ENCODE measurements at regions not wholly inside any gene's neighbourhood (a gene's known extent, or its start where the extent isn't known, plus 50 kb on each side); places are given as distances from the start of the nearest gene placed in this dataset.

DNA sequence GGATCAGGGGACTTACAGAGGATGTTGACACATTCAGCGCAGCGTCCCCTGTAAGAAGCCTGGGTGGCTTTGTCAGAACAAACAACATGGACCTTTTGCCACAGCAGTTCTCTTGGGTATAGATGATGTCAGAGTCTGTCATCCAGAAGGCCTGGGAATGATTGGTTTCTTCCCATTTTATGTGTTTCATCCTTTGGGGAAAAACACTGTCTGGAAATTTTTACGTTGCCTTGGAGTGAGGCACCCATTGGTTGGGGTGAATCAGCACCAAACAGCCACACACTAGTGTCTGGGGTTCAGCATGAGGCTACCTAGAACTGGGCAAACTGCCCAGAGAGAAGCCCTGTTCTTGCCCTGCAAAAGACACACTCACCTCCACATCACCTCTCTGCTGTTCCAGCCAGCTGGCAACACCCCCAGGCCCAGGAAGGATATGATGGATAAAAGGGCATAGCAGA is 123.0 kb downstream of the FAM43A start:
- TF ChIP-seq, protein P1, sequence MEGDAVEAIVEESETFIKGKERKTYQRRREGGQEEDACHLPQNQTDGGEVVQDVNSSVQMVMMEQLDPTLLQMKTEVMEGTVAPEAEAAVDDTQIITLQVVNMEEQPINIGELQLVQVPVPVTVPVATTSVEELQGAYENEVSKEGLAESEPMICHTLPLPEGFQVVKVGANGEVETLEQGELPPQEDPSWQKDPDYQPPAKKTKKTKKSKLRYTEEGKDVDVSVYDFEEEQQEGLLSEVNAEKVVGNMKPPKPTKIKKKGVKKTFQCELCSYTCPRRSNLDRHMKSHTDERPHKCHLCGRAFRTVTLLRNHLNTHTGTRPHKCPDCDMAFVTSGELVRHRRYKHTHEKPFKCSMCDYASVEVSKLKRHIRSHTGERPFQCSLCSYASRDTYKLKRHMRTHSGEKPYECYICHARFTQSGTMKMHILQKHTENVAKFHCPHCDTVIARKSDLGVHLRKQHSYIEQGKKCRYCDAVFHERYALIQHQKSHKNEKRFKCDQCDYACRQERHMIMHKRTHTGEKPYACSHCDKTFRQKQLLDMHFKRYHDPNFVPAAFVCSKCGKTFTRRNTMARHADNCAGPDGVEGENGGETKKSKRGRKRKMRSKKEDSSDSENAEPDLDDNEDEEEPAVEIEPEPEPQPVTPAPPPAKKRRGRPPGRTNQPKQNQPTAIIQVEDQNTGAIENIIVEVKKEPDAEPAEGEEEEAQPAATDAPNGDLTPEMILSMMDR (IDR thresholded peaks at IDR 0.05) = no peak
- no peak for TF ChIP-seq POLR2A (IDR thresholded peaks at IDR 0.05)

Data from transverse colon (tissue), 3 donors.